NB4 (cell line): ENCODE measurements at regions not wholly inside any gene's neighbourhood (a gene's known extent, or its start where the extent isn't known, plus 50 kb on each side); places are given as distances from the start of the nearest gene placed in this dataset.

Experiments
- DNase-seq: peaks from one replicate; pipeline ENCODE4 v3.0.0; 2010; ENCODE audit warnings: low read depth
- H3K4me3 ChIP-seq: one replicate; pipeline ENCODE4 v1.5.1; 2011; ENCODE audit warnings: mild to moderate bottlenecking, low read depth, low read length, moderate library complexity
- MYC ChIP-seq: IDR thresholded peaks from 2 replicates; pipeline ENCODE4 v1.6.1; 2011; ENCODE audit warnings: low read depth, low read length
- POLR2A ChIP-seq: IDR thresholded peaks from 2 replicates; pipeline ENCODE4 v1.6.1; 2011; ENCODE audit warnings: mild to moderate bottlenecking; ENCODE audit not compliant: insufficient read length; ENCODE audit errors: extremely low read depth
- TF ChIP-seq, protein P1 (sequence below): IDR thresholded peaks from one replicate; pipeline ENCODE4 v1.5.1; 2012; ENCODE audit warnings: low read depth, low read length
- TF ChIP-seq, protein P2 (sequence below): IDR thresholded peaks from 2 replicates; pipeline ENCODE4 v1.6.1; 2011; ENCODE audit warnings: low read depth, low read length

DNA sequence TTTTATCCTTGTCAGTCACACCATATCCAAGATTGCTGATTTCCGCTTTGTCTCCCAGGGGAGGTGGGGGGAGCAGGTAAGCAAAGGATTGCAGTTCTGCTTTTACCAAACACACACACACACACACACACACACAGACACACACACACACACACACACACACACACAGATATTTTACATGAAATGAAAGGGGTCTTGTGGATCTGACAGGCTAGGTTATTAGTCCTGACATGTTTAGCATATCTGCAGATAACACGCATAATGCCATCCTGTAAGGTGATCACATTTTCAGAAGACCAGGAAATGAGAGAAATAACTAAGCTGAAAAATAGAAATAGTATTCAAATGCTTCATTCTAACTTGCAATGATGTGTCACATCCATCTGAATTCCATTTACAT is 1113.3 kb downstream of the CDH8 start:
- TF ChIP-seq POLR2A = no peak
- TF ChIP-seq, protein P1, sequence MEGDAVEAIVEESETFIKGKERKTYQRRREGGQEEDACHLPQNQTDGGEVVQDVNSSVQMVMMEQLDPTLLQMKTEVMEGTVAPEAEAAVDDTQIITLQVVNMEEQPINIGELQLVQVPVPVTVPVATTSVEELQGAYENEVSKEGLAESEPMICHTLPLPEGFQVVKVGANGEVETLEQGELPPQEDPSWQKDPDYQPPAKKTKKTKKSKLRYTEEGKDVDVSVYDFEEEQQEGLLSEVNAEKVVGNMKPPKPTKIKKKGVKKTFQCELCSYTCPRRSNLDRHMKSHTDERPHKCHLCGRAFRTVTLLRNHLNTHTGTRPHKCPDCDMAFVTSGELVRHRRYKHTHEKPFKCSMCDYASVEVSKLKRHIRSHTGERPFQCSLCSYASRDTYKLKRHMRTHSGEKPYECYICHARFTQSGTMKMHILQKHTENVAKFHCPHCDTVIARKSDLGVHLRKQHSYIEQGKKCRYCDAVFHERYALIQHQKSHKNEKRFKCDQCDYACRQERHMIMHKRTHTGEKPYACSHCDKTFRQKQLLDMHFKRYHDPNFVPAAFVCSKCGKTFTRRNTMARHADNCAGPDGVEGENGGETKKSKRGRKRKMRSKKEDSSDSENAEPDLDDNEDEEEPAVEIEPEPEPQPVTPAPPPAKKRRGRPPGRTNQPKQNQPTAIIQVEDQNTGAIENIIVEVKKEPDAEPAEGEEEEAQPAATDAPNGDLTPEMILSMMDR = no peak
- TF ChIP-seq, protein P2, sequence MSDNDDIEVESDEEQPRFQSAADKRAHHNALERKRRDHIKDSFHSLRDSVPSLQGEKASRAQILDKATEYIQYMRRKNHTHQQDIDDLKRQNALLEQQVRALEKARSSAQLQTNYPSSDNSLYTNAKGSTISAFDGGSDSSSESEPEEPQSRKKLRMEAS = no peak
- no peak for TF ChIP-seq MYC
- no peak overlapping the region for H3K4me3 ChIP-seq
- no peak for DNase-seq

DNA sequence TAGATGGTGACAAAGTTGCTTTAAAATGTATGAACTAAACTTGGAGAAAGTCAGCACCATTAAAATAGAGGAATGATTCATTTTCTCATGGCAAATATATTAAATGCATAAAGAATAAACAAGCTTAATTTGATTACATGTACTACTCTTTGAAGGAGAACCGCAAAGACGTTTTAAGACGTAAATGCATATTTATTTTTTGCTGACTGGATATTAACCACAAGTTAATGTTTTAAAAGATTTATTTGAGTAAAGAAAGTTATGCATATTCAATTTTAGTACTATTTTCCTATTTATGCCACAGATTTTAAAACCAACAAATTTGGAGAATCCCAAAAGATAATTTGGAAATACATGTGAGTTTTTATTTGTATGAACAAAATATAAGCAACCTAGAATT is 1121.9 kb downstream of the CDH8 start:
- TF ChIP-seq, protein P2 = no peak
- no peak for TF ChIP-seq MYC
- no peak for DNase-seq
- H3K4me3 ChIP-seq = no peak overlapping the region

DNA sequence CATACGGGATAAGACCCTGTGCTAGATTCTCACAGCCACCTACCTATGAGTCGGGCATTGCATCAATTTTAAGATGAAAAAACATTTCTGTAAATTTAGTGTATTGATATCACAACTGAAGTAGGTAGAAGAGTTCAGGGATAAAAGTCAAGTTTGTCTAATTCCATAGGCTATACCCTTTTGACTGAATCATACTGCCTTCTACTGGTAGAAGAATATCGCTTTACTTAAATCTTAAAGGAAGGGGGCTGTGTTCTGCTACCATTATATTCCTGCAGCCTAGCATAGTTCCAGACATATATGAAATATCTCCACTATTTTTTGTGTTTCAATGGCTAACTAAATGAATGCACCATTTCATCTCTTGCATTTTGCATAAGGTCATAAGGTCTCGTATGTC is 1128.6 kb downstream of the CDH8 start:
- no peak overlapping the region for H3K4me3 ChIP-seq
- DNase-seq = peak; percentile 8
- TF ChIP-seq, protein P2 = no peak
- TF ChIP-seq, protein P1 = no peak
- TF ChIP-seq POLR2A (no peak), MYC (no peak)

- H3K4me3 ChIP-seq = no peak overlapping the region
- DNase-seq = no peak
- TF ChIP-seq MYC (no peak), POLR2A (no peak)
- TF ChIP-seq, protein P2 = no peak
- TF ChIP-seq, protein P1 = no peak
Observed at GRCh38 chr16:60905811-60906210, 1130.4 kb downstream of the CDH8 start.

- DNase-seq = no peak
- no peak overlapping the region for H3K4me3 ChIP-seq
- TF ChIP-seq, protein P1 = no peak
- TF ChIP-seq, protein P2 = no peak
- TF ChIP-seq MYC (no peak), POLR2A (no peak)
Observed at GRCh38 chr16:60902114-60902513, 1134.1 kb downstream of the CDH8 start.

DNA sequence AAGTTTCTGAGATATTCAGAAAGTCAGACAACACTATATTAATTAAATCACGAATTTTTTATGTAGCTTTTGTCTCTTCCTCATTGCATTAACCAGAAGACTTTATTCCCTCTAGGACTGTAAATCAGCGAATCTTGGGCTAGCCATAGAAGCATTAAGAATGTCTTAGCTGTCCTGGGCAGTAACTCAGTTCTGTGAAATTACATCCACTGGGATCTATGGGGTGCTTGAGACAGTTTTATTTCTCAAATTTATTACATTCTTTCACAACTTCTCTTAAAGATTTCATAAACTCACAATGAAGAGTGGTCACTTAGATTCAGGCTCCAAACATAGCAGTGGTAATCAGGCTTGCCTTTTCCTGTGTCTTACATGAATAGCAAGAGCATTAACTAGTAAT is 1153.4 kb downstream of the CDH8 start:
- H3K4me3 ChIP-seq = no peak overlapping the region
- TF ChIP-seq MYC (no peak), POLR2A (no peak)
- TF ChIP-seq, protein P2 = no peak
- TF ChIP-seq, protein P1 = no peak
- DNase-seq = no peak
